Fibroblast of lung (primary cell): ENCODE measurements at regions not wholly inside any gene's neighbourhood (a gene's known extent, or its start where the extent isn't known, plus 50 kb on each side); places are given as distances from the start of the nearest gene placed in this dataset.

Experiments
- DNase-seq, 2 donors: peaks; one replicate each; pipeline versions ENCODE4 v3.0.0 to v3.0.0-alpha.2; 2010; ENCODE audit warnings: low read depth in 2 of 2
- H2AFZ ChIP-seq: 2 replicates; pipeline ENCODE4 v1.5.1; 2012; ENCODE audit warnings: low read length, control low read depth, inconsistent platforms
- H3K27ac ChIP-seq: 2 replicates; pipeline ENCODE4 v1.5.1; 2011; ENCODE audit warnings: low read length, control low read depth; ENCODE audit not compliant: insufficient read depth
- H3K27me3 ChIP-seq: 2 replicates; pipeline ENCODE4 v1.5.1; 2011; ENCODE audit warnings: mild to moderate bottlenecking, low read length; ENCODE audit not compliant: control insufficient read depth, insufficient read depth
- H3K36me3 ChIP-seq: 2 replicates; pipeline ENCODE4 v1.5.1; 2011; ENCODE audit warnings: low read length; ENCODE audit not compliant: control insufficient read depth, insufficient read depth
- H3K4me1 ChIP-seq: 2 replicates; pipeline ENCODE4 v1.5.1; 2011; ENCODE audit warnings: low read length; ENCODE audit not compliant: control insufficient read depth, insufficient read depth; ENCODE audit errors: extremely low read depth
- H3K4me2 ChIP-seq: 2 replicates; pipeline ENCODE4 v1.5.1; 2011; ENCODE audit warnings: low read length, control low read depth; ENCODE audit not compliant: insufficient read depth; ENCODE audit errors: extremely low read depth
- H3K4me3 ChIP-seq, 4 experiments: fragments of 200-600 bp in 1 of 4; sonication (generic) in 1 of 4; replicated peaks in 1 of 4; 2 replicates each; pipeline ENCODE4 v1.5.1; 2011 to 2016; ENCODE audit warnings: low read length in 4 of 4, low read depth in 3 of 4, mild to moderate bottlenecking in 3 of 4, control low read depth in 2 of 4, inconsistent platforms in 1 of 4, mixed read lengths in 1 of 4; ENCODE audit not compliant: insufficient read depth in 1 of 4; ENCODE audit errors: control extremely low read depth in 1 of 4
- H3K79me2 ChIP-seq: 2 replicates; pipeline ENCODE4 v1.5.1; 2012; ENCODE audit warnings: mild to moderate bottlenecking, low read length, inconsistent platforms; ENCODE audit not compliant: control insufficient read depth, insufficient read depth
- H3K9ac ChIP-seq: 2 replicates; pipeline ENCODE4 v1.5.1; 2011; ENCODE audit warnings: mild to moderate bottlenecking, low read length, control low read depth; ENCODE audit not compliant: insufficient read depth
- H3K9me3 ChIP-seq: 2 replicates; pipeline ENCODE4 v1.5.1; 2012; ENCODE audit warnings: low read depth, low read length; ENCODE audit not compliant: control insufficient read depth, insufficient read depth
- H4K20me1 ChIP-seq: 2 replicates; pipeline ENCODE4 v1.5.1; 2011; ENCODE audit warnings: low read length; ENCODE audit not compliant: control insufficient read depth, insufficient read depth; ENCODE audit errors: extremely low read depth
- EZH2 ChIP-seq: IDR thresholded peaks from 2 replicates; pipeline ENCODE4 v1.5.1; 2012; ENCODE audit warnings: low read length, control low read depth, mild to moderate bottlenecking; ENCODE audit errors: missing control alignments
- TF ChIP-seq, protein P1 (sequence below), 2 donors: IDR thresholded peaks in 1 of 2; conservative IDR thresholded peaks in 1 of 2; 1 replicate in 1 of 2; 2 replicates in 1 of 2; pipeline ENCODE4 v1.5.1; 2011 to 2012; ENCODE audit warnings: low read length in 2 of 2, control low read depth in 1 of 2, inconsistent platforms in 1 of 2, low read depth in 1 of 2, mild to moderate bottlenecking in 1 of 2

DNA sequence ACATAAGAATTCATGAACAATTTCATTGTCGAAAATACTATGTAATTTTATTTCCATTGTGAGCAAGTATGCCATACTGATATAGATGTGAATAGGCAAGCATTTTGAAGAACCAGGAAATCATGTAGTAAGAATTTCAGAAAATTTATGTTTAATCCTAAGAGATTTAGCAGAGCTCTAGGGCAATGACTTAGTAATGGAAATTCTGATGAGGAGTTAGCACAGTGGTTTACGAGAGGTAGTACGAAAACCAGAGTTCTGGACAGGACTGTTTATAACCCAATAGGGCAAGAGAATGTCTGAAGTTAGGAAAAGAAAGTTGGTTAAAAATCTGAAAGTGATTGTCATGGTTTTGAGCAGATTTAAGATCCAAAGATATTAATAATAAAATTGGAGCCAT, 439.6 kb upstream of the DEPDC1 start:
- Histone ChIP-seq H3K27ac (no peak overlapping the region), H3K79me2 (no peaks in the 10 kb centered on the region), H3K4me1 (no peaks in the 10 kb centered on the region), H3K36me3 (no peaks in the 10 kb centered on the region), H2AFZ (no peak overlapping the region), H3K9ac (no peak overlapping the region), H3K27me3 (no peaks in the 10 kb centered on the region), H3K4me3 (no peak overlapping the region), H3K4me2 (no peak overlapping the region), H3K9me3 (no peaks in the 10 kb centered on the region), H4K20me1 (no peaks in the 10 kb centered on the region)
- no peak for DNase-seq
- no peak for TF ChIP-seq EZH2
- TF ChIP-seq, protein P1, sequence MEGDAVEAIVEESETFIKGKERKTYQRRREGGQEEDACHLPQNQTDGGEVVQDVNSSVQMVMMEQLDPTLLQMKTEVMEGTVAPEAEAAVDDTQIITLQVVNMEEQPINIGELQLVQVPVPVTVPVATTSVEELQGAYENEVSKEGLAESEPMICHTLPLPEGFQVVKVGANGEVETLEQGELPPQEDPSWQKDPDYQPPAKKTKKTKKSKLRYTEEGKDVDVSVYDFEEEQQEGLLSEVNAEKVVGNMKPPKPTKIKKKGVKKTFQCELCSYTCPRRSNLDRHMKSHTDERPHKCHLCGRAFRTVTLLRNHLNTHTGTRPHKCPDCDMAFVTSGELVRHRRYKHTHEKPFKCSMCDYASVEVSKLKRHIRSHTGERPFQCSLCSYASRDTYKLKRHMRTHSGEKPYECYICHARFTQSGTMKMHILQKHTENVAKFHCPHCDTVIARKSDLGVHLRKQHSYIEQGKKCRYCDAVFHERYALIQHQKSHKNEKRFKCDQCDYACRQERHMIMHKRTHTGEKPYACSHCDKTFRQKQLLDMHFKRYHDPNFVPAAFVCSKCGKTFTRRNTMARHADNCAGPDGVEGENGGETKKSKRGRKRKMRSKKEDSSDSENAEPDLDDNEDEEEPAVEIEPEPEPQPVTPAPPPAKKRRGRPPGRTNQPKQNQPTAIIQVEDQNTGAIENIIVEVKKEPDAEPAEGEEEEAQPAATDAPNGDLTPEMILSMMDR (conservative IDR thresholded peaks at IDR 0.05 in 1 of 2, IDR thresholded peaks at IDR 0.05 in 1 of 2; ENCODE audit: low read depth in 1 of 2, low read length in 2 of 2), result no peak

DNA sequence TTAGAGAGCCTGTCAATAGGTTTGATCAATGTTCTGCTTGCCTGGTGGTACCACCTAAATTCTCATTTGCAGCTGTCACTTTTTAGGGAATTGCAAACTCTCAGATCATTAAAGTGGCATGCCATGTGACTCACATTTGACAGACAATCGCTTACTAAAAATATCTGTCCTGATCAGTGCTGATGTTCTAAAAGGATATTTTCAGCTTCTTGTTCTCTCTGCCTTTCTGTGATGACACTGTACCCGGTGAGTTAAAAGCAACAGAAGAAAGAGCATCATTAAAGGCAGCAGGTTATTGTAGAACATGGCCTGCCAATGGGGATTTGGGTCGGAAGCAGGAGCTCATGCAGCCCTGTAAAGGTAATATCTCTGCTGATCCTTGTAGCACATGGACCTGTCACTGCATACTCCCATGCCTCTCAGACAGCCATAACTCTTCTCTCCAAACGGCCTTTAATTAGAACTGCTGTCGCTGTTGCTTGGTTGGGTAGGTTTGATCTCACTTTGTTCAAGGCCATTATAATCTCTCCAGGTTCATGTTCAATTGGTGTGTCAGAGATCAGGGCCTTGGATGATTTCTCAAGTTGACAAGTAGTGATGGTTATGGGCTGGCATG, 441.3 kb upstream of the DEPDC1 start:
- Histone ChIP-seq H2AFZ (no peak overlapping the region), H3K4me1 (no peaks in the 10 kb centered on the region), H3K36me3 (no peaks in the 10 kb centered on the region), H3K27me3 (no peaks in the 10 kb centered on the region), H3K79me2 (no peaks in the 10 kb centered on the region), H3K9ac (no peak overlapping the region), H3K4me3 (no peak overlapping the region), H3K4me2 (no peak overlapping the region), H3K27ac (no peak overlapping the region), H4K20me1 (no peaks in the 10 kb centered on the region), H3K9me3 (no peaks in the 10 kb centered on the region)
- TF ChIP-seq EZH2, result no peak
- TF ChIP-seq, protein P1 (conservative IDR thresholded peaks at IDR 0.05 in 1 of 2, IDR thresholded peaks at IDR 0.05 in 1 of 2; ENCODE audit: low read depth in 1 of 2, low read length in 2 of 2), result no peak
- no peak for DNase-seq

DNA sequence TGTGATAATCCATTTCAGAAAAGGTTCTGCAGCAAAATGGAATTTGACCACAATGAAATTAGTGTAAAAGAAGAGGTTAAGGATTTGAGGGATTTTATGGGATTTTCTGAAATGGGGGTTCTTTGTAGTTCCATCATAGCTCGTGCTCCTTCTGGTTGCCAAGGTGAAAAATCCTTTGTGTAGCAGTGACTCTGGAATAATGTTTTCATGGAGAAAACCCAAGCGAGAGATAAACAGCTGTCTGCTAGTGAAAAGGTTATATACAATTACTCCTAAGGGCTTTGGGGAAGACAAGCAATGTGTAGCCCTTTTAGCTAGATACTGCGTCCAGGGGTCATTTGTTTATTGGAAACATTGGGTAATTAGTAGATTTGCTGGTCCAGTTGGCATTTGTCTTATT, 453.2 kb upstream of the DEPDC1 start:
- no peak overlapping the region for H3K9ac ChIP-seq

More for the DNA sequence above, 453.2 kb upstream of the DEPDC1 start:
- H4K20me1 ChIP-seq, result no peaks in the 10 kb centered on the region
- H3K27ac ChIP-seq, result no peak overlapping the region
- no peaks in the 10 kb centered on the region for H3K27me3 ChIP-seq
- no peaks in the 10 kb centered on the region for H3K36me3 ChIP-seq
- no peak for TF ChIP-seq EZH2
- H3K9me3 ChIP-seq, result no peaks in the 10 kb centered on the region
- H3K4me3 ChIP-seq, result no peak overlapping the region
- H2AFZ ChIP-seq, result no peak overlapping the region
- no peak overlapping the region for H3K4me2 ChIP-seq
- DNase-seq, result no peak
- H3K79me2 ChIP-seq, result no peaks in the 10 kb centered on the region
- no peaks in the 10 kb centered on the region for H3K4me1 ChIP-seq
